Renal cortical epithelial cell (primary cell): ENCODE measurements at regions not wholly inside any gene's neighbourhood (a gene's known extent, or its start where the extent isn't known, plus 50 kb on each side); places are given as distances from the start of the nearest gene placed in this dataset.
A peak's percentile ranks its signal among the peaks of the same experiment; 100 is the strongest.
"Not testable (repeated sequence)": the region's sequence is repeated elsewhere in the genome, so short reads cannot be mapped to it uniquely, and the experiment has no call there.

Experiments
- DNase-seq: peaks from one replicate; pipeline ENCODE4 v3.0.0-alpha.2; 2011; ENCODE audit warnings: low read depth

DNA sequence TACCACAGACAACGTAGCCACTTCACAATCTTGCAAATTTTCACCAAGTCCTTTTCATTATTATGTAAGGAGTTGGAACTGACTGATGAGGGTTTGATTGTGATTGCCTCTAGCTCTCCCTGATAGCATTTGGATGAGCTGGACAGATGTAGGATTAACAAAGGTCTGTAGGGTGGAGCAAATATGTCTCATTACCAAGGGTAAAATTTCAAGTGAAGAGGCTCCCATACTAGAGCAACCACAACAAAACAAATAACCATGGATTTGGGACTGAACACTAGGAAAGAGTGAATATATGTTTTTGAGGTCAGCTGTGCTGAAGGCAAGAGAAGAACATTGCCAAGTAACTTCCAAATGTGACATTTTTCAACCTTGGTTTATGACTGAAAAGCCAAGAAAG is 281.7 kb downstream of the NEBL start:
- DNase-seq = no peak

DNA sequence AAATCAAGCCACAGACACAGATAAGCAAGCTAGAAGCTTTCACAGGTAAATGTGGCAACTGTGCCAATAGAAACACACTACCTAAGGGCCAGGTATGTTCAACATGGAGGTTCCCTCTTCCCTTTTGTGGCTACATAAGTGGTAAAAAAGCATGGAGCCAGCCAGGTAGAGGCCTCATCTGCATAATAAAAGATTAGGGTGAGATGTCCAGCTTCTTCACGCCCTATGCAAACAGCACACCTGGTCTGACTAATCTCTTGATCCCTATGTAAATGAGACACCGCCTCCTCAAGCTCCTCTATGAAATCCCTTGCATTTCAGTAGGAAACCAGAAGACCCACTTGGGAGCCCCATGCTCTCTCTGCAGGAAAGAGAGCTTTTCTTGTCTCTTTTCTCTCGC is 282.2 kb downstream of the NEBL start:
- no peak for DNase-seq

DNA sequence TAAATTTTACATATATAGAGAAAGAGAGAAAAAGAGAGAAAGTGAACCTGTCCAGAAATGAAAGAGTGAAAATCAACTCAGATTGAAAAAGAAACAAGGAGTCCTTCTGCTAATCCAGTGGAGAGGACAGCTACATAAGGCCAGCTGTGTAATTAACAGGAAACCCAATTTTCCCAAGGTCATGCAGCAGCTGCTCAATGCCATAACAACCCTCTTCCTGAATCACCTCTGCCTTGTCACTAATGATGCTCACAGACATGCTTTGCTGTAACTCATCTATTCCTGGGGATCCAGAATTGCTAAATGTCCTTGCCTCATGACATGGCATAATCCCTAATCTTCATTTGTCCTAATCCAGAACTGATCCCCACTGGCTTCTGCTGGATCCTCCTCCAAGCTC is 288.6 kb downstream of the NEBL start:
- no peak for DNase-seq

DNA sequence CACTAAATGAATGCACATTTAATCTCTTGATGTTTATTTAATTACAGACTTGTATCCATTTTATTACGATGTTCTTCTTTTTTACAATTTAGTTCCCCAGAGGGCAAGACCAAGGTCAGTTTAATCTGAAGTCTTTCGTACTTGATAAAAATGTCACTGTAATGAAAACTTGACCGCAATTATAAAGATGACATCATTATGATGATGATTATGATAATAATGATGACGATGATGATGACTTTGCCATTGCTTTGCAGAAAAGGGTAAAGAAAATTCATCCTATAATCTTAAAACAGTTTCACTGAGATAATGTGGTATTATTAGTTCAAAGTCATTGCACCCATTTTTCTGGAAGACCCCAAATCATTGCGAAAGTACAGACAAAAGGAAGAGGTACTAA is 290.1 kb downstream of the NEBL start:
- DNase-seq = no peak

DNA sequence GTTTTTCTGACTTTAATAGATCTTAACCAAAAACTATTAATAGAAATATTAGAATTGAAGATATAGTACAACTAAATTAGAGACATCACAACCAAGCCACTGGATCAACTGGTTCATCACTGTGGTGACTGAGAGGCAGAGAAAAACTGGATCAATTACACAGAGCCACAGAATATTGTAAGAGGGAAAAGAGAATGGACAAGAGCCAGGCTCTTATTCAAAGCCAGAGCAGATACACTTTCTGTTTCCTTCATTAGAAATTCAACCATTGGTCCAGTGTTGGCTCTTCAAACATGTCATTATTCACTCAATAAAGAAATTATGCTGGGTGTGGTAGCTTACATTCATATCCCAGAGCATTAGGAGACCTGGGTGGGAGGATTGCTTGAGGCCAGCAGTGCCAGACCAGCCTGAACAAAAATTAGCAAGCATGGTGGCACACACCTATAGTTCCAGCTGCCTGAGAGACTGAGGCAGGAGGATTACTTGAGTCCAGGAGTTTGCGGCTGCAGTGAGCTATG is 295.1 kb downstream of the NEBL start:
- no peak for DNase-seq

DNA sequence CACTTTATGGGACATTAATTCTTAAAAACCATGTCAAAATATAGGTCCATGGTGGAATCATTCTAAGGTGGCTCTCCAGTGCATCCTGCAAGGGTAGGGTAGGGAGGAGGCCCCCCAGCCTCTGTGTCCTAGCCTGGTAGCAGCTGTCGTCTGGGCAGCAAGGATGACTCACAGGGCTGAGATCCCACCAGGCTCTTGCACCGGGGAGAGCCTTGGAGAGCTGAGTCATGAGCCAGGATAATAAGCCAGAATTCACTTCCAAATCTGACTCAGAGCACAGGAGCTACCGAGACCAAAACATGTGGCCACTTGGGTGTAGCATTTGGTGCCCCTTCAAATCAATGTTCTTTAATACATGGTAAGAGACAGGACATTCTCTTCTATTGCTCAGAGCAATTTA is 298.5 kb downstream of the NEBL start:
- peak; percentile 87 for DNase-seq

DNA sequence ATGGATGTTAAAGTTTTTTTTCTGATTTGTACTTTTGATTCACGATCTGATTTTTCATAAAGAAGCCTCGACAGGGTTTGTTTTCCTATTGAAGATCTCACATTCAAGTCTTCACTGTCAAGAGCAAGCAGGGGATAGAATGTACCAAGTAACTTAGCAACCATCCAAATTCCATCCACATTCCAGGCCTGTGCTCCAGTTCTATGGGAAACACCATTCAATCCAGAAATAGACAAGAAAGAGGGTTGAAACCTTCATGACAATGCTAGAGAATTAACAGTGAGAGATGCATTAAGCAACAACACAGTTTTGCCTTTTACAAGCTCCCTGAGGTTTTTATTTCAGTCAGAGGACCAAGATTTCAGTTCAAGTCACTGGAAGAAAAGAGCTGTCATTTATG is 300.2 kb downstream of the NEBL start:
- peak; percentile 34 for DNase-seq

DNA sequence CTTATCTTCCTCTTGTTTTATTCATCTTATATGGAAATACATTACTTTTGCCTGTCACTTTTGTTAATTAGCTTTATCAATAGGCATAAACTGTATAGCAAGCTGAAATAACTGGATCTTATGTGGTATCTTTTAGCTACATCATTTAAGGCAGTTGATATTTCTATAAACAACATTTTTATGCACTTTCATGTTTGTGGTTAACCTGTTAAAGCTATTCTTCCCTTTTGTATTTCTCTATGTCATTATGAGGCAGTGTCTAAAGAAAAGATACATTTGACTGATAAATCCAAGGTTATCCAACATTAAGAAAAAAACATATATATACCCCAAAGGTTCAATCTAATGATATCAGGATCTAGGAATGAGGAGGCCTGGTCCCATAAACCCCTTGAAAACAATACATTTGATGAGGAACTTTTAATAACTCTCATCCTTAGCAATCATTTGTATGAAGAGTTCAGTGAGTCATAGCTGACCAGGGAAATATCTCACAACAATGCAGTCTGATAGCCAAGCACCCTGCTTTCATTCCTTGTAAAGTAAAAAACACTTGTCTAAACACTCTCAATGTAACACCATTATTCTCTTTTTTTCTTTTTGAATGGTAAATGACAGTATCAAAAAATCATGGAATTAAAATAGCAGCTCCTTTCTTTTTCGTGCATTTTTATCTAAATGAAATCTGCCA is 300.9 kb downstream of the NEBL start:
- DNase-seq = peak; percentile 41

DNA sequence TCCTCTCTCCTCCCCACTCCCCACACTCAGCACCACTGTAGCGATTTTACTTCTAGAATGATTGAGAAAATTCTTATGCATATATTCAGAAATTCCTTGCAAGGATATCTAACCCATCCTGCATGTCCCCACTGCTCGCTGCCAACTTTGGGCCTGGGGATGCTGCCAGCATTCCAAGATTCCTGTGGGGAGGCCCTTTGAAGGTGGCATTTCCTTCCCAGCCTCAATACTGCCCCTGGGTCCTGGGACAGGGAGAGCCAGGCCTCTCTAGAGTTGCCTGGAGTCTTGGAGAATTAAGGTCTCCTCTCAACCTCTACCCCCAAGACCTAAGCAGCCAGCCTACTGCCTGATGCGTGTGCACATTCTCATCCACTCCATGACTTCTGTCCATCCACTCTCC is 303.5 kb downstream of the NEBL start:
- no peak for DNase-seq

DNA sequence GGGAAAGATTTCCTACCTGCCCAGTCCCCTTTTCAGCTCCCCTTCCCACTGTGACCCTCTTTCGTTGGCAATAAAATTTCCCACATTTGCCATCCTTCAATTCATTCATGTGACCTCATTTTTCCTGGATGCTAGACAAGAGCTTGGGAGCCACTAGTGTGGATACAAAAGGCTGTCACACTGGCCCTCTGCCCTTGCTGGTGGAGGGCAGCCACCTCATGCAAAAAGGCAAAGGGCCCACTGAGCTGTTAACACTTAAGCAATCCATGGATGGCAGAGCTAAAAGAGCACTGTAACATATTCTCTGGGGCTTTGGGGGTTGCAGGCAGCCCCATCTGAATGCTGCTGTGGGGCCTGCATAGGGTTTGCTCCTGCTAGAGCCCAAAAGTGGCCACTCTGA is 315.1 kb downstream of the NEBL start:
- DNase-seq = no peak

DNA sequence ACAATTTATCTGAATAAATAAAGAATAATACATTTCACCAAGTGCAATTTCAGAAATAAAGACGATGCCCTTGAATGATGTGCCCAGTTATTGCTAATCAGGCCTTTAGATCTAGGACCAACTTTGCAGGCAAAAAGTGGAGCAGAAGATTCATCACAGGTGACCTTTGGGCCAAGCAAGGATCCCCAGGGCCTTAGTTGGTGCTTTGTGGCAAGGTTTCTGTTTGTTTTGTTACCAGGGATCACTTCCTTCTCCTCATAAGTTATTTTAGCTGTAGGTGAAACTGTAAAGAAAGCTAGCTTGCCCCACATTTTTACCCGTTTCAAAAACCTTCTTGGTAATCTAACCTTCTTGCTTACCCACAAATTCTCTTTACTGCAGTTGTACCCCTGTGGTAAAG is 323.2 kb downstream of the NEBL start:
- no peak for DNase-seq

DNA sequence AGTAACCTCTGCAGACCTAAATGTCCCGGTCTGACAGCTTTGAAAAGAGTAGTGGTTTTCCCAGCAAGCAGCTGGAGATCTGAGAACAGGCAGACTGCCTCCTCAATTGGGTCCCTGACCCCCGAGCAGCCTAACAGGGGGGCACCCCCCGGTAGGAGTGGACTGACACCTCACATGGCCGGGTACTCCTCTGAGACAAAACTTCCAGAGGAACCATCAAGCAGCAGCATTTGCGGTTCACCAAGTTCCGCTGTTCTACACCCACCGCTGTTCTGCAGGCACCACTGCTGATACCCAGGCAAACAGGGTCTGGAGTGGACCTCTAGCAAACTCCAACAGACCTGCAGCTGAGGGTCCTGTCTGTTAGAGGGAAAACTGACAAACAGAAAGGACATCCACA is 341.1 kb downstream of the NEBL start:
- DNase-seq = not testable (repeated sequence)

DNA sequence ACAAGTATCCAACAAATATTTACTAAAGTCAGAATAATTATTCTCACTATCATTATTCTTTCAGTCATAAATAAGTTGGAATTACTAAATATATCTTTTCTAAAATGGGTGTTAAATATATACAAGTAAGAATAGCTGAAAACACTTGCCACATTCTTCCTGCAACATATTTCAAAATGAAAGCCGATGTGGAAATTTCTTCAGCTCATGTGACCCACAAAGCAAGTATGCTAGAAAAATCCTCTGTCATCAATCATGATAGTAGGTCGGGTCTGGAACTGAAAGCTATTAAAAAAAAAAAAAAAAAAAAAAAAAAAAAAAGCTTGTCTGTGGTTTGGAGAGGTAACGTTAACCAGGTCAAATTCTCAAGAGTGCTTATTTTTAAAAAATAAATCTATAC is 344.7 kb downstream of the NEBL start:
- DNase-seq = no peak

DNA sequence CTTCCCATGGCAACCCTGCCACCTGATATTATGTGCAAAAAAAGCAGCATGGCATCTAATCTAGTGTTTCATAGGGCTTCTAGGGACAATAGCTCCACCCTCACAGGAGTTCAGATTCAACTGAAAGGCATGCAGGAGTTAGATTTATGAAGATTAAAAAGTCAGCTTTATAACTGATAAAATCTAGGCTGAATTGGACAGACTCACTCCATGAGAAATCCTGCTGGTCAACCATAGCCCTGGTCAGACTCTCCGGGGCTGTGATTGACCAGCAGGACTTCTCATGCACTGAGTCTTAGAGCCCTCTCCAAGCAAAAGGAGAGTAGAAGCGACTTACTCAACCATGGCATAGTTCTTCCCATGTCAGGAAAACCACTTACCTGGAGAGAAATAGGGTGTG is 345.4 kb downstream of the NEBL start:
- DNase-seq = no peak

DNA sequence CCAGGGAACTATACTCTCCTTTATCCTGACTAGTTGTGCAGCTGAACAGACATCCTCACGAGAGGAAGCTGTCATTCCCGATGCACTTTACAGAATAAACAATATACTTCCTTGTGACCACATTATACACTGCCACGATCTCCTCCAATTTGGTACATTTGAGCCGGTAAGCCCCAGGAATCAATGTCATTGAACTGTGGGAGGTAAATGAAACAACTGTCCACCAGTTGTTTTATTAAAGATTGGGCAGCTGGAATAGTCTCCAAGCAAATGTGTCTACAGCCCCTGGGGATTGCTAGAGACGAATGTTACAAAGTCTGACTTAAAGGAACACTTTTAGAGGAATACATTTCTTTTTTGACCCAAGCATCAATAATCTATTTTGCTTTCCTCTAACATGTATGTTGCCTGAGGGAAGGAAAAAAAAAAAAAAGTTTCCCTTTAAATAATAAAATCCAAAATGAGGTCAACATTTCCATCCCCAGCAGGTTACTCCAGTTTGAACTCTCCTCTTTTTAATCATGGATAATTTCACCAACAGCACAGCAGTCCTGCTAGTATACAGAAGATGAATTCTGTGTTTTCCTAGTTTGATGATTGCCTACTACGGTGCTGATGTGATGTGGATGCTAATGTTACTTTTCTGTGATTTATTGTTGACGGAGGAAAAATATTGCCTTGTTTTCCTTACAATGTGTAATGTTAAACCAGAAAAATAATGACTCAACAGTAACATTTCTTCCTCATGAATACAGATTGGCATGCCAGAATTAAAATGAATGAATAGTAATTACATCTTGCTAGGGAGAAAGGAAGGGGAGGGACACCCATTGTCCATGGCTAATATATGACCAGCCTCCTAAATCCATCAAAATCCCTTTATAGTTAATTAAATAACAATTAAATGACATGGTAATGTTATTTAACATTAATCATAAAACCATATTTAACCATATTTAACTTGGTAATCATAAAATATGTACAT is 360.9 kb downstream of the NEBL start:
- DNase-seq = peak; percentile 3

DNA sequence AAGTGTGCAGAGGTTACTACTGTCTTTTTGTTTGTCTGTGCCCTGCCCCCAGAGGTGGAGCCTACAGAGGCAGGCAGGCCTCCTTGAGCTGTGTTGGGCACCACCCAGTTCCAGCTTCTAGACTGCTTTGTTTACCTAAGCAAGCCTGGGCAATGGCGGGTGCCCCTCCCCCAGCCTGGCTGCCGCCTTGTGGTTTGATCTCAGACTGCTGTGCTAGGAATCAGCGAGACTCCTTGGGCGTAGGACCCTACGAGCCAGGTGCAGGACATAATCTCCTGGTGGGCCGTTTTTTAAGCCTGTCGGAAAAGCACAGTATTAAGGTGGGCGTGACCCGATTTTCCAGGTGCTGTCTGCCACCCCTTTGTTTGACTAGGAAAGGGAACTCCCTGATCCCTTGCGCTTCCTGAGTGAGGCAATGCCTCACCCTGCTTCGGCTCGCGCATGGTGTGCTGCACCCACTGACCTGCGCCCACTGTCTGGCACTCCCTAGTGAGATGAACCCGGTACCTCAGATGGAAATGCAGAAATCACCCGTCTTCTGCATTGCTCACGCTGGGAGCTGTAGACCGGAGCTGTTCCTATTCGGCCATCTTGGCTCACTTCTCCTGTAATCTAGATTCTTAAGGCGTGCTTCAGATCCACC is 365.7 kb downstream of the NEBL start:
- DNase-seq = not testable (repeated sequence)

DNA sequence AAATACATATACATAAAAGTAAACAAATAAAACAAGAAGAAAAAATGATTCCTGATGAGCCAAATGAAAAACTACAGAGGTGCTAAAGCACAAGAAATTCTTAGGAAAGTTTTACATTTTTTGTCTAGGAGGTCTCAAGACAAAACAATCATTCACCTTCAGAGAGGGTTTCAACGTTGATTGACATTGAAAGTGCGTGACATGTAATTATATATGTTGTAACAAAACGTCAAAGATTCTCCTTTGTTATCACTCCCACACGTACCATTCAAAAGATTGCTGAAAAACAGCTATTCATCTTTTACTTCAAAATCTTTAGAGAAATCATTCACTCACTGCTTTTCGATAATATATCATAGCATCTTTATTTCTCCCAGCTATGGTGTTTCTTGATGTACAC is 375.9 kb downstream of the NEBL start:
- DNase-seq = no peak

DNA sequence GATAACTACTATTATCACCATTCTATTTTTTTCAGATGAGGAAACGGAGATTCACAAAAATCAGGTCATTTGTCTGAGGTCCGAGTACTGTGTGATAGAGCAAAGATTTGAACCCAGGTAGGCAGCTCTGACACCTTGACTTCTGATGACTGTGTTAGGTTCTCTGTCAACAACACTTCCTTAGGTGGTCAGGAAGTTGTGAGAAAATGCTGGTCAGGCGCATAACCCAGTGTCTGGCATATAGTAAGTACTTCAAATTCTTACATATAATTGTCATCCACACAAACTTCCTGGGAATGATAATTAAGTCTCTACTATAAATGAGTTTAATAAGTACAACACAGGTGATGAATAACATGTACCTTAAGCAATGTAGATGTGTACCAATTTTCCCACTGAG is 381.5 kb downstream of the NEBL start:
- DNase-seq = no peak

DNA sequence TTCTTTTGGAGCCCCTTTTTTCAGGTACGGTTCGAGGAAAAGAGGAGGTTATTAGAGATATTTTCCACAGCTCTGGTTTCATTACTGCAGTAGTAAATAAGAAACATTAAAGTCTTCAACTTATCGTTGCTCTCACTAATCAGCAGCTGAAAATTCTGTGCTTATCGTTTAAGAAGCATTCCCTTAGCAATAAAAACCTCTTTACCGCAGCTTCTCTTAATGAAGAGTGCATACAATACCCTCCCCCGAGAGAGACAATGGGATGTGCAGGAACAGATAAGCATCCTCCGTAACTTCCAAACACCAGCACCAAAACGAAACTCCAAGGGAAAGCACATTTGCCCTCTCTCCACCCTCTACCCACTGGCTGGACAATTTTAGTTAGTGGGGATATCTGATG is 384.5 kb downstream of the NEBL start:
- no peak for DNase-seq

DNA sequence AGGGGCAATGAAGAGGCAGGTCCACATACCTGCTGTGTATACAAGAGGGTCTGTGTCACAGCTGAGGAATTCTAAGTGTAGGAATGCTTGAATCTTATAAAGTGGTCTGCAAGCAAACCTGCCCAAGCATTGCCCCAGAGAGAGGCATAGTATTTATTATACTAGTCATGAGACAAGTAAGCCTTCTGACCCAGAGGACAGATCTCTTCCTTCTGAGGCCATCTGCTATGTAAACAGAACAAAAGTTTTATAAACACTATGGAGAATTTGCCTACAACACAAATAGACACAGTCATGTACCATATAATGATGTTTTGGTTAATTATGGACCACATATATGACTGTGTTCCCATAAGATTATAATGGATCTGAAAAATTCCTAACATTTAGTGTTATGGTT is 388.2 kb downstream of the NEBL start:
- DNase-seq = no peak

DNA sequence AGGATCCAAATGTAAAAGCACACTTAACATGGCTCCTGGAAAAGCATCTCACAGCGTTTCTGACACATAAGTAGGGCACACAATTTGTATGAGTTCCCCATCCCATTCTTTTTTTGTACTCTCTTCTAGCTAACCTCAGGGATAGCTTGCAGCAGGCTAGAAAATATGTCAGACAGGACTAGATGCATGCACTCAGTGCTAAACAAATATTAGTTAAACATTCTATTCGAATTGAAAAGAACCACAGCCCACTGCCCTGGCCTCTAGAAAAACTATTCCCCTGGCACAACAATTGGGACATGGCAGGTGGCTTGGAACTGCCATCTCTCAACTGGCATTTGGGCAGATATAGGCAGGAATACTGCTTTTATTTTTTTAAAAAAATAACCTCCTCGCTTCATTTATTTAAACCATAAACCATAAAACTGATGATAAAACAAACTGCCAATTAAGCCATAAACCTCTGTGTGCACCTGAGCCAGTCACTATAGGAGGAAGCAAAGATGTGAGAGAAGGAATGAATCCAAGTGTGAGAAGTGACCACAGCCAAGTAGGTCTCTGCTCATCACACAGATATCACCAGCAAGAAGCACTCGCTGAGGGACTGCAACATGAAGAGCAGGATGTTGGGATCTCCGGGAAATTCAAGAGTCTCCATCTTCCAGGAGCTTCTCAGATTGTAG is 394.1 kb downstream of the NEBL start:
- no peak for DNase-seq

DNA sequence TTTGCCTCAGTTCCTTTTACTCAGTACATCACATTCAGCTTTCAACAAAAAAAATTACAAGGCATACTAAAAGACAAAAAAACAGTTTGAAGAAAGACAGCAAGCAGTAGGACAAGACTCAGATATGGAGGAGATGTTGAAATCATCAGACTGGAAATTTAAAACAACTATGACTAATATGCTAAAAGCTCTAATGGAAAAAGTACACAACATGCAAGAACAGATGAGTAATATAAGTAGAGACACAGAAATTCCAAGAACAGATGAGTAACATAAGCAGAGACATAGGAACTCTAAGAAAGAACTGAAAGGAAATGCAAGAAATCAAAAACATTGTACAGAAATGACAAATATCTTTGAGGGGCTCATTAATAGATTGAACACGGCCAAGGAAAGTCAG is 402.6 kb downstream of the NEBL start:
- DNase-seq = peak; percentile 26
